WERI-Rb-1 (cell line): ENCODE measurements at regions not wholly inside any gene's neighbourhood (a gene's known extent, or its start where the extent isn't known, plus 50 kb on each side); places are given as distances from the start of the nearest gene placed in this dataset.
A peak's percentile ranks its signal among the peaks of the same experiment; 100 is the strongest.

ENCODE experiments used
- DNase-seq: peaks from one replicate; pipeline ENCODE4 v3.0.0-alpha.2; 2020
- H3K27ac ChIP-seq: fragments of 250-450 bp; sonication (Bioruptor Pico); 2 replicates; pipeline ENCODE4 v1.5.1; 2020; ENCODE audit warnings: mild to moderate bottlenecking, moderate library complexity
- H3K27me3 ChIP-seq: fragments of 250-450 bp; sonication (Bioruptor Pico); 2 replicates; pipeline ENCODE4 v1.5.1; 2021; ENCODE audit warnings: mild to moderate bottlenecking, low read depth, moderate library complexity; ENCODE audit not compliant: insufficient read depth, severe bottlenecking
- H3K36me3 ChIP-seq: fragments of 250-450 bp; sonication (Bioruptor Pico); 2 replicates; pipeline ENCODE4 v1.5.1; 2020; ENCODE audit warnings: mild to moderate bottlenecking, moderate library complexity
- H3K4me3 ChIP-seq: 2 replicates; pipeline ENCODE4 v1.5.1; 2011; ENCODE audit warnings: low read depth, mild to moderate bottlenecking, control low read depth, low read length
- H3K9me3 ChIP-seq: fragments of 250-450 bp; sonication (Bioruptor Pico); 2 replicates; pipeline ENCODE4 v1.5.1; 2021; ENCODE audit warnings: mild to moderate bottlenecking, moderate library complexity; ENCODE audit not compliant: severe bottlenecking
- CTCF ChIP-seq: IDR thresholded peaks from 2 replicates; pipeline ENCODE4 v1.5.1; 2011; ENCODE audit warnings: low read depth, mild to moderate bottlenecking, control low read depth, inconsistent platforms, low read length

- H3K27me3 ChIP-seq, result no peaks in the 10 kb centered on the region
Measured at GRCh38 chr16:65756163-65756562, 610.3 kb upstream of the CDH5 start.

GRCh38 chr16:65754820-65755691 lies 611.4 kb upstream of the CDH5 start:
- H3K27ac ChIP-seq, result no peak overlapping the region
- DNase-seq, result peak; percentile 15

More at GRCh38 chr16:65756163-65756562, 610.3 kb upstream of the CDH5 start:
- H3K27ac ChIP-seq, result no peak overlapping the region
- DNase-seq, result no peak
- no peak overlapping the region for H3K4me3 ChIP-seq
- no peaks in the 10 kb centered on the region for H3K9me3 ChIP-seq
- no peak for TF ChIP-seq CTCF
- H3K36me3 ChIP-seq, result no peaks in the 10 kb centered on the region

GRCh38 chr16:65752522-65752844 lies 614.0 kb upstream of the CDH5 start:
- TF ChIP-seq CTCF, result no peak
- no peak for DNase-seq
- H3K36me3 ChIP-seq, result no peaks in the 10 kb centered on the region
- H3K27ac ChIP-seq, result no peak overlapping the region
- no peak overlapping the region for H3K4me3 ChIP-seq
- no peaks in the 10 kb centered on the region for H3K9me3 ChIP-seq
- no peaks in the 10 kb centered on the region for H3K27me3 ChIP-seq

More at GRCh38 chr16:65754820-65755691, 611.4 kb upstream of the CDH5 start:
- no peak for TF ChIP-seq CTCF
- Histone ChIP-seq H3K36me3 (no peaks in the 10 kb centered on the region), H3K27me3 (no peaks in the 10 kb centered on the region), H3K9me3 (no peaks in the 10 kb centered on the region), H3K4me3 (no peak overlapping the region)

GRCh38 chr16:65751622-65752521 lies 614.6 kb upstream of the CDH5 start:
- TF ChIP-seq CTCF, result 0 out of 2 replicates have a peak, but pooled peaks have one; percentile 4

GRCh38 chr16:65749506-65749905 lies 617.0 kb upstream of the CDH5 start:
- H3K27ac ChIP-seq, result no peak overlapping the region
- H3K36me3 ChIP-seq, result no peaks in the 10 kb centered on the region
- H3K27me3 ChIP-seq, result no peaks in the 10 kb centered on the region
- no peaks in the 10 kb centered on the region for H3K9me3 ChIP-seq
- TF ChIP-seq CTCF, result no peak
- no peak overlapping the region for H3K4me3 ChIP-seq
- no peak for DNase-seq

More at GRCh38 chr16:65751622-65752521, 614.6 kb upstream of the CDH5 start:
- H3K27ac ChIP-seq, result no peak overlapping the region
- H3K27me3 ChIP-seq, result no peaks in the 10 kb centered on the region
- no peak overlapping the region for H3K4me3 ChIP-seq
- DNase-seq, result no peak
- no peaks in the 10 kb centered on the region for H3K9me3 ChIP-seq
- H3K36me3 ChIP-seq, result no peaks in the 10 kb centered on the region
